SK-N-MC (cell line): ENCODE measurements at regions not wholly inside any gene's neighbourhood (a gene's known extent, or its start where the extent isn't known, plus 50 kb on each side); places are given as distances from the start of the nearest gene placed in this dataset.

Source experiments
- EZH2 ChIP-seq: fragments of 200-600 bp; sonication (generic); IDR thresholded peaks from one replicate; pipeline ENCODE4 v1.6.1; 2017; ENCODE audit warnings: antibody characterized with exemption
- POLR2AphosphoS5 ChIP-seq: IDR thresholded peaks from 2 replicates; pipeline ENCODE4 v1.6.1; 2012; ENCODE audit warnings: mild to moderate bottlenecking, low read depth, low read length, borderline replicate concordance

- no peak for TF ChIP-seq POLR2AphosphoS5
- TF ChIP-seq EZH2 = no peak
Measured at GRCh38 chr12:28787151-28787550, 361.9 kb upstream of the FAR2 start.
